OCI-LY3 (cell line): ENCODE measurements at regions not wholly inside any gene's neighbourhood (a gene's known extent, or its start where the extent isn't known, plus 50 kb on each side); places are given as distances from the start of the nearest gene placed in this dataset.
"Not testable (repeated sequence)": the region's sequence is repeated elsewhere in the genome, so short reads cannot be mapped to it uniquely, and the experiment has no call there.

Experiments used
- H2AFZ ChIP-seq: fragments of 200-600, 300-600 bp; shearing (Covaris generic); 2 replicates; pipeline ENCODE4 v1.6.0; 2014; ENCODE audit warnings: antibody characterized with exemption, low read depth, low read length
- H3K27ac ChIP-seq: fragments of 200-600, 300-600 bp; sonication (generic); 2 replicates; pipeline ENCODE4 v1.5.1; 2014; ENCODE audit warnings: mild to moderate bottlenecking, low read length, moderate library complexity, mixed read lengths
- H3K27me3 ChIP-seq: fragments of 200-600, 300-600 bp; sonication (generic); 2 replicates; pipeline ENCODE4 v1.6.1; 2014; ENCODE audit warnings: low read depth, low read length, mixed read lengths
- H3K36me3 ChIP-seq: fragments of 200-600, 300-600 bp; sonication (generic); replicated peaks from 2 replicates; pipeline ENCODE3; 2014; ENCODE audit warnings: low read depth, low read length, mixed read lengths
- H3K4me1 ChIP-seq: fragments of 300-600, 200-600 bp; sonication (generic); 2 replicates; pipeline ENCODE4 v1.6.1; 2014; ENCODE audit warnings: low read length, mixed read lengths
- H3K4me2 ChIP-seq: fragments of 200-600, 300-600 bp; sonication (generic); 2 replicates; pipeline ENCODE4 v1.6.1; 2014; ENCODE audit warnings: low read length, mixed read lengths
- H3K4me3 ChIP-seq: fragments of 300-600, 200-600 bp; sonication (generic); 2 replicates; pipeline ENCODE4 v1.5.1; 2014; ENCODE audit warnings: antibody characterized with exemption, mild to moderate bottlenecking, low read length, moderate library complexity
- H3K79me2 ChIP-seq: fragments of 300-600, 200-600 bp; shearing (Covaris generic); 2 replicates; pipeline ENCODE4 v1.6.1; 2014; ENCODE audit warnings: mild to moderate bottlenecking, low read length, mixed read lengths
- H3K9ac ChIP-seq: fragments of 300-600, 200-600 bp; shearing (Covaris generic); 2 replicates; pipeline ENCODE4 v1.6.0; 2014; ENCODE audit warnings: mild to moderate bottlenecking, low read length, moderate library complexity
- H3K9me3 ChIP-seq: fragments of 200-600, 300-600 bp; shearing (Covaris generic); 2 replicates; pipeline ENCODE4 v1.6.1; 2014; ENCODE audit warnings: low read length, mixed read lengths; ENCODE audit not compliant: insufficient read depth
- H4K20me1 ChIP-seq: fragments of 200-600, 300-600 bp; sonication (generic); 2 replicates; pipeline ENCODE4 v1.6.1; 2016; ENCODE audit warnings: low read length, mixed read lengths; ENCODE audit not compliant: insufficient read depth
- CTCF ChIP-seq: fragments of 200-600, 300-600 bp; sonication (generic); IDR thresholded peaks from 2 replicates; pipeline ENCODE4 v1.5.1; 2014; ENCODE audit warnings: antibody characterized with exemption, low read length, low read depth
- EZH2phosphoT487 ChIP-seq: fragments of 200-600 bp; shearing (Covaris generic); IDR thresholded peaks from 2 replicates; pipeline ENCODE4 v1.6.1; 2018; ENCODE audit warnings: antibody characterized with exemption, mixed run types, low read depth

- H3K4me2 ChIP-seq: no peak overlapping the region
- no peaks in the 10 kb centered on the region for H3K36me3 ChIP-seq
- H3K9me3 ChIP-seq: no peaks in the 10 kb centered on the region
- no peaks in the 10 kb centered on the region for H3K79me2 ChIP-seq
- TF ChIP-seq CTCF (no peak), EZH2phosphoT487 (no peak)
- no peaks in the 10 kb centered on the region for H4K20me1 ChIP-seq
- H2AFZ ChIP-seq: no peak overlapping the region
- no peak overlapping the region for H3K4me3 ChIP-seq
- no peak overlapping the region for H3K27ac ChIP-seq
- no peaks in the 10 kb centered on the region for H3K27me3 ChIP-seq
- H3K4me1 ChIP-seq: peaks cover 9% of the 10 kb centered on the region; the same call in 1 of the 2 replicates
- no peak overlapping the region for H3K9ac ChIP-seq
These were observed 105.1 kb upstream of the ZEB1 start for GRCh38 chr10:31213959-31214358.

GRCh38 chr10:31215052-31215451 is 104.0 kb upstream of the ZEB1 start:
- Histone ChIP-seq H3K79me2 (no peaks in the 10 kb centered on the region), H3K9ac (no peak overlapping the region), H2AFZ (no peak overlapping the region), H3K4me1 (peaks cover 9% of the 10 kb centered on the region; the same call in 1 of the 2 replicates), H3K36me3 (no peaks in the 10 kb centered on the region), H3K4me3 (no peak overlapping the region), H3K4me2 (0 out of 2 replicates have a peak overlapping the region, but pooled peaks have one; percentile 8), H3K27me3 (no peaks in the 10 kb centered on the region), H3K9me3 (no peaks in the 10 kb centered on the region), H4K20me1 (no peaks in the 10 kb centered on the region), H3K27ac (no peak overlapping the region)
- TF ChIP-seq EZH2phosphoT487: no peak

GRCh38 chr10:31219306-31219705 is 99.7 kb upstream of the ZEB1 start:
- H3K4me3 ChIP-seq: no peak overlapping the region
- no peaks in the 10 kb centered on the region for H3K79me2 ChIP-seq
- no peak overlapping the region for H3K9ac ChIP-seq
- no peak for TF ChIP-seq CTCF
- no peak for TF ChIP-seq EZH2phosphoT487
- H3K4me1 ChIP-seq: peaks cover 9% of the 10 kb centered on the region; the same call in 1 of the 2 replicates
- H3K27ac ChIP-seq: no peak overlapping the region
- H4K20me1 ChIP-seq: no peaks in the 10 kb centered on the region
- no peak overlapping the region for H2AFZ ChIP-seq
- no peaks in the 10 kb centered on the region for H3K9me3 ChIP-seq
- no peak overlapping the region for H3K4me2 ChIP-seq
- no peaks in the 10 kb centered on the region for H3K27me3 ChIP-seq
- no peaks in the 10 kb centered on the region for H3K36me3 ChIP-seq

- not testable (repeated sequence) for H3K27ac ChIP-seq, H3K27me3 ChIP-seq, H3K9ac ChIP-seq, H3K36me3 ChIP-seq, H3K4me2 ChIP-seq, H3K79me2 ChIP-seq, H2AFZ ChIP-seq, H4K20me1 ChIP-seq, H3K4me1 ChIP-seq, H3K9me3 ChIP-seq, H3K4me3 ChIP-seq
These were observed 90.2 kb upstream of the ZEB1 start for GRCh38 chr10:31228780-31229179.

- no peaks in the 10 kb centered on the region for H3K4me1 ChIP-seq
- no peak overlapping the region for H3K27ac ChIP-seq
- no peaks in the 10 kb centered on the region for H3K36me3 ChIP-seq
- H2AFZ ChIP-seq: no peak overlapping the region
- H3K9me3 ChIP-seq: no peaks in the 10 kb centered on the region
- H4K20me1 ChIP-seq: no peaks in the 10 kb centered on the region
- no peak overlapping the region for H3K4me3 ChIP-seq
- no peaks in the 10 kb centered on the region for H3K79me2 ChIP-seq
- no peaks in the 10 kb centered on the region for H3K27me3 ChIP-seq
- H3K4me2 ChIP-seq: no peak overlapping the region
- TF ChIP-seq CTCF: no peak
- TF ChIP-seq EZH2phosphoT487: no peak
- no peak overlapping the region for H3K9ac ChIP-seq
These were observed 79.1 kb upstream of the ZEB1 start for GRCh38 chr10:31239961-31240360.
